GM12875 (cell line): ENCODE measurements at regions not wholly inside any gene's neighbourhood (a gene's known extent, or its start where the extent isn't known, plus 50 kb on each side); places are given as distances from the start of the nearest gene placed in this dataset.

Experiments
- H3K4me3 ChIP-seq: one replicate; pipeline ENCODE4 v1.5.1; 2011; ENCODE audit warnings: low read depth, low read length, control low read depth
- CTCF ChIP-seq: IDR thresholded peaks from 2 replicates; pipeline ENCODE4 v1.5.1; 2011; ENCODE audit warnings: low read depth, mild to moderate bottlenecking, control low read depth, inconsistent platforms, low read length, moderate library complexity, borderline replicate concordance; ENCODE audit not compliant: insufficient read depth

GRCh38 chr10:124164264-124164663 lies 70.9 kb upstream of the CHST15 start:
- no peak for TF ChIP-seq CTCF
- H3K4me3 ChIP-seq, result no peak overlapping the region

DNA sequence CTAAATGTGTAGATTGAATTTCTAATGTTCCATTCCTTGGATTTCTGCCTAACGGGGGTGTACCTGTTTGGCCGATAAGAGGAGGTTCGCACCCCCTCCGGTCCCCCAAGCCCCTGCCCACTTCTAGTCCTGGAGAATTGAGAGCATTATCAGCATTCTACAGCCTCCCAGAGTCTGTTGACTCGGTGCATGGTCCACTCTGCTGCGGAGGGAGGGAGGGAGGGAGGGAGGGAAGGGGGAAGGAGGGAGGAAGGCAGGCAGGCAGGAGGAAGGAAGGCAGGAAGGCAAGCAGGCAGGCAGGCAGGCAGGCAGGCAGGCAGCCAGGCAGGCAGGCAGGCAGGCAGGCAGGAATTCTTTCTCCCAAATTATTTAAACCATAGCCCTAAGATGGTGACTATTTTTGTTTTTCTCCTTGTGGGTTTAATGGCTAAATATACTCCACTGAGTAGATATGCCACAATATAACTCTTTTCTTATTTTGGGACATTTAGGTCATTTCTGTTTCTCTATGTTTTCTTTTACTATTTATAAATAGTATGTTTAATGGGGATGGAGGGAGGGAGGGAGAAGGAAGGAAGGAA lies 69.5 kb upstream of the CHST15 start:
- no peak overlapping the region for H3K4me3 ChIP-seq
- TF ChIP-seq CTCF, result no peak

DNA sequence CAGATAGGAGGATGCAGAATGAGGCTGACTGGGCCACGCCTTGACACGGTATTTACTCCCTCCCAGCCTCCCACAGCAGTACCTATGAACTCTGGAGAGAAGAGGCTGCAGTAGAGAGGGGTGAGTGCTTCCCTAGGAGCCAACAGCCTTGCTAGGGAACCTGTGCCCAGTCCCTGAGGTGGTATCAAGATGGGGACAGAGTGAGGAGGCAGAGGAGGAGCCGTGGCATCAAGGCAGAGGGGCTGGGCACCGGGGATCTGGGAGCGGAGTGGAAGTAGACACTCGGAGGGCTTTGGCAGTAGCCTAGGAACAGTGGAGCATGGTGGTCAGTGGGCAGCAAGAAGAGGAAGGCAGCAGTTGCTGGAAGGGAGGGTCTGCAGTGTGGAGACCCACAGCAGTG lies 68.7 kb upstream of the CHST15 start:
- no peak for TF ChIP-seq CTCF
- no peak overlapping the region for H3K4me3 ChIP-seq

DNA sequence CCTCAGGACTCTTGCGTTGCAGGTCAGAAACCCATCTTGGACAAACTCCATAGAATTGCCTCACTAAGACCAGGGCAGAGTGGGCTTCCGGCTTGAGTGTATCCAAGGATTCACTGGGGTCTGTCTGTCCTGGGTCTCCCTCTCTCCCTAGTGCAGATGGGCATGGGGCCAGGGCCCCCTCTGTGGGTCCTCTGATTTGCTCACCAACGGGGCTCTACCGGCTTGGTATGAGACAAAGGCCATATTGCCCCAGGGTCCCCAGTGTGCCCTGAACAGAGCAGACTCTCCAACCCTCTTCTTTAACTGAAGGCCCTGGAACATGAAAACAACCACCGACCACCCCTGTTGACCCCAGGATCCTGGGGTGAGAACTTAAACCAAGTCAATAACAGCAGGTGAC lies 68.2 kb upstream of the CHST15 start:
- H3K4me3 ChIP-seq, result no peak overlapping the region
- no peak for TF ChIP-seq CTCF

DNA sequence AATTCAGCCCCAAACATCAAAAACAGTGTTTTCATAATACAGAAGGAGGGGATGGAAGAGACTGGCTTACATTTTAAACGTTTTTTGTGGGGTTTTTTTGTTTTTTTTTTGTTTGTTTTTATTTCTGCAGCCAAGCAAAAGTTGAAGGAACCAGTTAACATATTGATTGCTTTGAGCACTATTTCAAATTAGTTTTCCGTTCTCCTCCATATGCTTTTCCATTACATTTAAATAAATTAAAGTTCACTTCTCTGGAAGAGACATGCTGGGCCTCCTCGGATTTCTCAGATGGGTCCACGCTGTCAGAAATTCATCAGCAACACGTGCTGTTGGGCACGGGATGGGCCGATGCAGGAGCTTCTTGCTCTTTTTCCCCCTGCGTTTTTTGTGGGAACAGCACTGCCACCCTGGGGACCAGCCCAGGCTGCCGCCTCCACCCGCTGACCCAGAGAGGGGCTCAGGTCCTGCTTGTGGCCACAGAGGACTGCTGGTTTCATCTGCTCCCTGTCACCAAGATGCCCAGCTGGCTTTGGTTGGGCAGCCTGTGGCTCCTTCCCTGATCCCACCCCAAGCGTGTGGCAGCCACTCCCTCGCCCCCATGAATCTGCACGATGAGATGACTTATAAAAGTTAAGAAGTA lies 67.7 kb upstream of the CHST15 start:
- no peak overlapping the region for H3K4me3 ChIP-seq
- TF ChIP-seq CTCF, result no peak

DNA sequence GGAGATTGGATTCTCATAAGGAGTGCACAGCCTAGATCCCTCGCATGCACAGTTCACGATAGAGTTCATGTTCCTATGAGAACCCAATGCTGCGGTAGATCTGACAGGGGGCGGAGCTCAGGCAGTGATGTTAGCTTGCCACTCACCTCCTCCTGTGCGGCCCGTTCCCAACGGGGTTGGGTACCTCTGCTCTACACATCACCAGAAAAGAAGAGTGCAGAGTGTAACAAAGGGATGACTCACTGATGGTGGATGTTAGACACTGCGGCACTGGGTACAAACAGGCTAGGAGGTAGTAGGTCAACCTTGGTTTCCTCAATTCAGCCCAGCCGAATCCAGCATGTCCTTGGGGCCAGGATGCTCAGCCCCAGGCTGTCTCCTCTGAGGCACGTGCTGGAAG lies 66.8 kb upstream of the CHST15 start:
- TF ChIP-seq CTCF, result no peak

DNA sequence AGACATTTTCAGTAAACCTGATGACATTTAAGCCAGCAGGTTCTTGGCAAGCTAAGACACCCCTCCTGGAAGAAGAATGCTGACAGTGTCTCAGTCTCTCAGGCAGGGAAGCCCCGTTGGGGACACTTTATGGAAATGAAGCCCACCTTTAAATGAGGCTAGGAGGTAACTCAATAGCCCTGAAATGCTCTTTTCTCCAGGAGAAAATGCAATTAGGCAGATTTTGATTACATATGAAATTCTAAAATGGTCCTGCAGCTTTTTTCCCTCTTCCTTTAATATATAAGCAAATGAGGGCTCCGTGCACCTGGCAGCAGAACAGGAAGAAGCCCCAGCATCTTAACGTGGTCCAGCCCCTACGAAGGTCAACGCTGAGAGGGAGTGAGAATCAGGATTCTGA lies 65.8 kb upstream of the CHST15 start:
- no peak for TF ChIP-seq CTCF
- no peak overlapping the region for H3K4me3 ChIP-seq

More for the DNA sequence above, 66.8 kb upstream of the CHST15 start:
- H3K4me3 ChIP-seq, result no peak overlapping the region
